ENCODE measurements at regions not wholly inside any gene's neighbourhood (a gene's known extent, or its start where the extent isn't known, plus 50 kb on each side); places are given as distances from the start of the nearest gene placed in this dataset.
"Not testable (repeated sequence)": the region's sequence is repeated elsewhere in the genome, so short reads cannot be mapped to it uniquely, and the experiment has no call there.

- DNase-seq (ENCODE audit: low spot score): no peak
These were observed 109.3 kb downstream of the THBS2 start for GRCh38 chr6:169144356-169144755.

DNA sequence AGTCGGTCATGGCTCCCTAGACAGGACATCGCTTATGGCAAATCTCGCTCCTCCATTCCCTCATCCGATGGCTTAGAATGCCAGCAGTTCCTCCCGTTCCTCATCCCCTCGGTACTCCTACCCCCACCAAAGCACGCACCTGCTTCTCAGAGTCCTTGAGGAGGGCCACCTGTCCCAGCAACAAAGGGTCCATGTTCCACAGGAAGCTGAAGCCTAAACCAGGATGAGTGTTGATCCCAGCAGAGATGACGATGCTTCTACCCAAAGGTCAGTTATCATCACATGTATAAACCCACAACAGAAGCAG lies 111.2 kb downstream of the THBS2 start:
- DNase-seq (ENCODE audit: low spot score): no peak

- no peak for DNase-seq (ENCODE audit: low spot score)
These were observed 111.7 kb downstream of the THBS2 start for GRCh38 chr6:169141671-169142537.

- no peak for DNase-seq (ENCODE audit: low spot score)
These were observed 112.6 kb downstream of the THBS2 start for GRCh38 chr6:169140986-169141495.

DNA sequence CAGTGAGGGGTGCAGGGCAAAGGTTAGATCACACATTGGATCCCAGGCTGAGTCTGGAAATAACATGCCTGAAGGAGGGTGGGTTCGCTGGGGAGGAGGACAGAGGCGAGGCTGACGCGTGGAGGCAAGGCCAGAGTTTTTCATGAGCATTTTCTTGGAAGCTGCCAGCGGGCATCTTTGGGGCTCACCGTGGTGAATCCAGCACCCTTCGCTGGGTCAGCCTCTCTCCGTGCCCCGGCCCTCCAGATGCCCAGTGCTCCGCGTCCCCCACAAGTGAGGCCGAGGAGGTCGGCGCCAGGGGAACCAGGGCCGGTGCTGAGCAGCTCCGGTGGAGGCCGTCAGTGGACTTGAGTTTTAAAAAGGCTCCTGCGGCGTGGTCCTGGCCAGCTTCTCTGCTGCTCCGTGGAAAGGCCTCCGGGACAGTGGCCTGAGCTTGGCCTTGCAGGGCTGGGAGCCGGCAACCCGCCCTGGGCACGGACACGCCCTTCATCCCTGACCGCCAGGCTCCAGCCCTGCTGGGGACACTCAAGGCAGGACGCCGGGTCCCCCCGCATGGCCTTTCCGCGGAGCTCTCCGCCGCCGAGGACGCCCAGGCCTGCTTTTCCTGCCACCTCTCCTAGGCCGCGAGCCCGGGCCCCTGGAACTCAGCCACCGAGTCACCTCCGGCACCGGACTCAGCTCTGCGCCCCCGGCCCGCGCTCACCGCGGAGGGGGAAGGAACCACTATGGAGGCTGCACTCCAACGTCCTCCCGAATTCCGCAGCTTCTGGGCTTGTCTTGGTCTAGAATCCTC lies 114.3 kb downstream of the THBS2 start:
- DNase-seq (ENCODE audit: low spot score): no peak

DNA sequence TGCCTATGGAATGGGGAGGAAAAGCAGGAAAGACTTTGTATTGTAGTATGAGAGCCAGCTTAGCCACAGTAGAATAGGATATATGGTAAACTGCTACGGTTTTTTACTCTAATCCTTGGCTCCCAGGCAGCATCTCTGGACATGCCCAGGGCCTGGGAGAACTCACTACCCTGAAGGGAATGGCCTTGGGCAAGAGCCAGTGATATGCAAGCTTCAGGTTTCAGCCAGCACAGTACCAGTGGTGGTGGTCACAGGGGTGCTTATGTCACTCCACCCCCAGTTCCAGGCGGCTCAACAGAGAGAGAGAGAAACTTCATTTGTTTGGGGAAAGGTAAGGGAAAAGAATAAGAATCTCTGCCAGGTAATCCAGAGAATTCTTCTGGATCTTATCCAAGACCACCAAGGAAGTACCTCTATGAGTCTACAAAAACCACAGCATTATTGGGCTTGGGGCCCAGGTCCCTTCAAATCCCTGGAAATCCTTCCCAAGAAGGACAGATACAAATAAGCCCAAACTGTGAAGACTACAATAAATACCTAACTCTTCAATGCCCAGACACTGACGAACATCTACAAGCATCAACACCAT lies 121.2 kb downstream of the THBS2 start:
- no peak for DNase-seq (ENCODE audit: low spot score)

DNA sequence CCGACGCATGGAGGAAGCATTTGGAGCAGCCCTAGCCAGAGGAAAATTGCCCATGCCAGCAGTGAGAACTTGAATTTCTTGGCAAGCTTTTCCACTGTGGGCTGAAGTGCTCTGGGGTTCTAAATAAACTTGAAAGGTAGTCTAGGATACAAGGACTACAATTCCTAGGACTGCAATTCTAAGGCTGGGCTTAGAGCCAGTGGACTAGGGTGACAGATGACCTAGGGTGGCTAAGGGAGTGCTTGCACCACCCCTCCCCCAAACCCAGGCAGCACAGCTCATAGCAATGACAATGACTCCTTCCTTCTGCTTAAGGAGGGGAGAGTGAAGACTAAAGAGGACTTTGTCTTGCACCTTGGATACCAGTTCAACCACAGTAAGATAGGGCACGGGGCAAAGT lies 122.3 kb downstream of the THBS2 start:
- no peak for DNase-seq (ENCODE audit: low spot score)

- DNase-seq (ENCODE audit: low spot score): no peak
These were observed 123.5 kb downstream of the THBS2 start for GRCh38 chr6:169130113-169130512.

GRCh38 chr6:169121013-169121412 lies 132.6 kb downstream of the THBS2 start:
- DNase-seq (ENCODE audit: low spot score): no peak

GRCh38 chr6:169119669-169120068 lies 134.0 kb downstream of the THBS2 start:
- no peak for DNase-seq (ENCODE audit: low spot score)

DNA sequence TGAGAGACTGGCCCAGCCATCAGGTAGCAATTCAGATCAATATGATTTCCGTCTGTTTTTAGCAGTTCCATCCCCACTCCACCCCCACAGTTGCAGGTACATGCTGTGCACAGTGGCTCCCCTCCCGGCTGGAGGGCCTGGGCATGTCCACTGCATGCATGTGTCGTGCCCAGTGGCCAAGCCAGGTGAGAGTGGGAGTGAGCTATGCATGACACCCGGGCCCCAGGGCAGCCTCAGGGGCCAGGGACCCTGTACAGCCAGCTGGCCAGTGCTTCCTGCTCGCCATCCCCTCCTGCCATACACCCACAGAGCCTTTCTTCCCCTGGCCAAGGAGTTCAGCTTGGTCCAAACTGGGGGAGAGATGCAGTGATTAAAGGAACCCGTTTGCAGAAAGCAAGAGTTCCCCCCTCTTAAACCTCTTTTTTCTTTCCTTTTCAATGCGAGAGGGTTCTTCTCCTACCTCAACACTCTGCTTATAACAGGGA lies 135.3 kb downstream of the THBS2 start:
- no peak for DNase-seq (ENCODE audit: low spot score)

DNA sequence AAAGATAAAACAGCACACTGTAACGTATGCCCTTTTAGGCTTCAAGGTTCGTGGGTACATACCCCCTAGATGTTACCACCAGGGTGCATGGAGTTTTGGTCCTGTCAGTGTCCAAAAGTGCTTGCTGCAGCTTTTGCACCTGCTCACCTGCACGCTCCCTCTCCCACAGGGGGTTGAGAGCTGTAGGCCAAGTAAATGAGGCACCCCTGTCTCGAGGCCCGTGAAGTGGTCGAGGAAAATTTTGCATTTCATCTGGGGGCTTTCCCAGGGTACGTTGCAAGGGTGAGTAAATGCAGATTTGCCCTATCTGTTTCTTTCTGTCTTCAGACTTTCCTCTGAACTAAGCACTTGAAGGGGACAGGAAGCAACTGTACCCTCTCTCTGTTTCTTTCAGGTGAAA lies 136.0 kb downstream of the THBS2 start:
- DNase-seq (ENCODE audit: low spot score): no peak

- no peak for DNase-seq (ENCODE audit: low spot score)
These were observed 138.0 kb downstream of the THBS2 start for GRCh38 chr6:169115632-169116031.

DNA sequence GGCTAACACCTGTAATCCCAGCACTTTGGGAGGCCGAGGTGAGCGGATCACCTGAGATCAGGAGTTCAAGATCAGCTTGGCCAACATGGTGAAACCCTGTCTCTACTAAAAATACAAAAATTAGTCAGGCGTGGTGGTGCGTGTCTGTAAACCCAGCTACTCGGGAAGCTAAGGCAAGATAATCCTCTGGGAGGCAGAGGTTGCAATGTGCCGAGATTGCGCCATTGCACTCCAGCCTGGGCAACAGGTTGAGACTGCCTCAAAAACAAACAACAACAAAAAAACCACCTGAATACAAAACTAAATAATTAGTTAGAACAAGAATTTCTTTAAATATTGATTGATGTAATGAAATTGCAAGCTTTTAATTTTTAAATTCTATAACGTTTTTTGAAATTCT lies 139.0 kb downstream of the THBS2 start:
- not testable (repeated sequence) for DNase-seq (ENCODE audit: low spot score)

- no peak for DNase-seq (ENCODE audit: low spot score)
These were observed 140.9 kb downstream of the THBS2 start for GRCh38 chr6:169112483-169113320.

DNA sequence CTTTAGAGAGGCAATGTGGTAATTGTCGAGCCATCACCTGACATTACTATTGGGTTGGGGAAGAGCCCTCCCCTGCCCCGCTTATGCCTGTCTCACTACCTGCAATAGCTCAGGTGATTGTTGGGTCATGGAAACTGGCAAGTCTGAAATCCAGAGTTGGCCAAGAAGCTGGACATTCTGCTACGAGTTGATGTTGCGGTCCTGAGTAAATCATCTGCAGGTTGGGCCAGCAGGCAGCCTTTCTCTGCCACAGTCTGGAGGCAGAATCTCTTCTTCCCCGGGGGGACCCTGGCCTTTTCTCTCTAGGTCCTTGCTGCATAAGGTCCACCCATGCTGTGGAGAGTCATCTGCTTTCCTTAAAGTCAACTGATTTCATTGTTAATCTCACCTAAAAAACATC lies 142.4 kb downstream of the THBS2 start:
- DNase-seq (ENCODE audit: low spot score): no peak

DNA sequence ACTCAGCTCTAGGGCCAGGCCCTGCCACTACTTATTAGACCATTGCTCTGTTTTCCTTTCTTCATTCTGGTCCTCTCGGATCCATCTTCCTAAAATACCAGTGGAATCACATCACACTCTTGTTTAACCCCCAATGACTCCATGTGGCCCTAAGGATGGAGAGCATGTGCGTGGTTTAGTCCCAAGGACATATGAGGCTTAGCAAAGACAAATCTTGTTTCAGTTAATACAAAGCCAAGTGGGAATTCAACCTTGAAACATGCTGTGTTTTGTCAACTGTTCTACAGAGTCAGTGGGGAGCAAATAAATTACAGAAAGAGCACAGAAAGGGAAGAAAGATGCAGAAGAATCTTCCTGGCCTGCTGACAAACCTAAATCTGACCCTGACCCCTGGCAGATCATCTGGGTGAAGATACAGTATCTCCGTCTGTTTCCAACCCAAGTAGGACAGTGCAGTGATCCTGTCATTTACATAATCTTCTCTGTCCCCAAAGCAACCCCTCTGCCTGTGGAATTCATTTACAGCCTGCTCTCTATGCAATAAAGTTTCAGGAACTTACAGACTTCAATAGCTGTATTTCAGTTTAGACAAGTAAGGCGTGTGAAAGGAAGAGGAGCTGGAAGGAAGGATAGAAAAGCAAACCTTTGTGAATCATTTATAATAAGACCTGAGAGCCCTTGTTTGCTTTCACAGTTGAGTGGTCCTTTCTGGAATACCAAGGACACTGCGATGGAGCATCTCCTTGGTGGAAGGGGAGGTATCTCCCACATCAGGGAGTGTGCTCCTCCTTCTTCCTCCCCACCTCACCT lies 144.0 kb downstream of the THBS2 start:
- no peak for DNase-seq (ENCODE audit: low spot score)

GRCh38 chr6:169108753-169109152 lies 144.9 kb downstream of the THBS2 start:
- DNase-seq (ENCODE audit: low spot score): no peak

GRCh38 chr6:169106176-169106575 lies 147.5 kb downstream of the THBS2 start:
- DNase-seq (ENCODE audit: low spot score): no peak

DNA sequence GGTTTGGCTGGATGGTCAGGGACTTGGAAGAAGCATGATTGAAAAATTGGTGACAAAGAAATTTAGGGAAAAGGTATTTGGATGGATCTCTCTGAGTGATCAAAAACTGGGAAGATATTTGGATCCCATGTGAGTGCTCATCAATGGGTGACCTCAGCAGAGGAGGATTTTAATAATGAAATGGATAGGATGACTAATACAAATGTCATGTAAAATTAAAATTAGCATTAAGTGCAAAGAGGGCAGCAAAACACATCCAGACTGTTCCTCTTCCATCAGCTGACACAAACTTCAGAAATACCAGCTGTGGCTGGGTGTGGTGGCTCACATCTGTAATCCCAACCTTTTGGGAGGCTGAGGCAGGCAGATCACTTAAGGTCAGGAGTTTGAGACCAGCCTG lies 151.7 kb downstream of the THBS2 start:
- DNase-seq (ENCODE audit: low spot score): no peak
